T-helper 2 cell (primary cell): ENCODE measurements at regions not wholly inside any gene's neighbourhood (a gene's known extent, or its start where the extent isn't known, plus 50 kb on each side); places are given as distances from the start of the nearest gene placed in this dataset.

Experiments
- DNase-seq, 5 experiments: peaks; one replicate each; pipeline versions ENCODE4 v3.0.0 to v3.0.0-alpha.2; 2012 to 2022

DNA sequence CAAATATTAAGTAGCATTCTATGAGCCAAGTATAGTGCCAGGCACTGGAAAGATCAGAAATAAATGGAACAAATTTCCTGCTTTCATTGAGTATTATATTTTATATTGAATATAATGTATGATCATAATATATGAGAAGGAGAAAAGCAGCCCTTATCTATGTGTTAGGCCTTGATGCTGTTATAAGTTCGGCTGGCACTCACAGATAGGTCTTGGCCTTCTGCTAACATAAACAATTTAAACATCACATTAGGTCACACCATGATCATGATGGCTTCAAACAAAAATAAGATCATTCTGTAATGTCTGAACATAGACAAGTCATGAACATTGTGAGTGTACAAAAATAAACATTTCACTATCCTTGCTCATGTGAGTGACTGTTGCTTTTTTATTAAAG, 584.0 kb upstream of the ZNF385D start:
- no peak for DNase-seq

DNA sequence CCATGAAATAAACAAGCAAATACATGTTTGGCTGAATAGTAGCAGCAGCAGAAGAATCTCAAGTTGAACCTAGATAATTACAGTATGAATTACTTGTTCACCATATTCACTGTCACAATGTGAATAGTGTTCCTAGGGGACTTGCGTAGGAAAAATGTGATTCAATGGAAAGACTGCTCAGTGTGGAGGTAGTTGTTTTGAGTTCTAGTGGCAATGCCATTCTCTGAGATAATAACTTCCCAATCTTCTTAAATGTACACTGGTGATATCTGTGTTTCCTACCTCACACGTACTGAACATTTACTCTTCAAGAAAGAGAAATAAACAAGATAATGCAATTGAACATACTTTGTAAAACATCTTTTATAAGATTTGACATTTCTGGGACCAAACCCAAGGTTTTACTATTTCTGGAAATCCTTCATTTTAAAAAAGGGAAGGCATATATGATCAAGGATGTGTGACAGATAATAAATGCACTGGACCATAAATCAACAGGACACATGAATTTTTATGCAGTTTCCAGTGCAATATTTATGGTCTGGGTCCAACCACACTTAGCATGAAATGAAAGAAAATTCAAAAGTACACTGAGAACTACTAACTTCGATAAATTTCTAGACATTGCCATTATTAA, 598.3 kb upstream of the ZNF385D start:
- no peak for DNase-seq

DNA sequence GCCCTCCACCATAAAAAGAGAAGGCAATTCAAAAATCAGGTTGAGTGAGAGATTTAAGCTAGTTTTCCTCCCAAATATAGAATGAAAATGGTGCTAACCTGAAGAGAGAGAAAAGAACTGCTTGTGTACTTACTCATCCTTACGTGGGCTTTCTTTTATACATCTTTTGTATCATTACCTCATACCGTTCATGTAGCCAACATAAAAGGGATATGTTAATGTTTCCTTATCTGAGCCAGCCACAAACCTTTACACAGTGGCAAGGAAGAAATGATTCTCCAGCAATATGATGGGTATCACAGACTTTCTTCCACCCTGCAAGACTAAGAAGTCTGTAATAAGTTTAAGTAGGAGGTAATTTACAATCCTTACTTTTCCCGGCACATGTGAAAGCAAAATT, 600.8 kb upstream of the ZNF385D start:
- DNase-seq: no peak

DNA sequence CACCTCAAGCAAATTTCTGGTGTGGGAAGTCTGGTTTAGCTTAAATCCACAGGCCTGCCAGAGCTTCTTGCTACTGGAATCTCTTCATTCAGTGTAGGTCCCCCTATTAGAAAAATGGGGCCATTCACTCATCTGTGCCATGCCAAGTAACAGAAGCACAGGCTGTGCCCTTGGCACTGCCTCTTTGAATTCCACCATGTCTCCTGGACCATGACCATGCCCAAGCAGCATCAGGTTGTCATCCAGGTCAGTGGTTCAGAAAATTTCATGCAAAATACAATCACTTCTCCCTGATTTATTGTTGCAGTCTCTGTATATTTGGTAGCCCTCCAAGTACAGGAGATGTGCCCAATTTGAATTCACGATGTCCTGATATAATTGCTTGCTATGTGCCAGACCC, 602.1 kb upstream of the ZNF385D start:
- DNase-seq: no peak

DNA sequence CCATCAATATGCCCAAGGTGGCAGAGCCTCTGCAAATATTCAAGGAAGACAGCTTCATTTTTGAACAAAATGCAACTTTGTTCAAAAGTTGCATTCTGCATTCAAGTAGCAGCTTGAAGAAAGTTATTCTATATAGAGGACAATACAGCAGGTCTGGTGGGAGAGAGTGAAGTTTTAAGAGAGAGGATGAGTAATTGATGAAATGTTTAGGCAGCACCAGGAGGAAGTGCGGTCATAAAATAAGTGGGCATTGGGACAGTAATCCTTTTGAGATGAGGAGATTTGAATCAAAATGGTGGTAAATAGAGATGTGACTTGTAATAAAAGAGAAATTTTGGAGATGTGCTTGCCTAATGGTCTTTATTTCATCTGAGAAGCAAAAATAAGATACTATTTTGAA, 607.3 kb upstream of the ZNF385D start:
- no peak for DNase-seq

GRCh38 chr3:22360164-22360563, 609.2 kb upstream of the ZNF385D start:
- DNase-seq: no peak

- DNase-seq: no peak
Observed at GRCh38 chr3:22360970-22361369, 610.0 kb upstream of the ZNF385D start.

GRCh38 chr3:22361521-22361920, 610.5 kb upstream of the ZNF385D start:
- no peak for DNase-seq

- no peak for DNase-seq
Observed at GRCh38 chr3:22364851-22365250, 613.8 kb upstream of the ZNF385D start.

- no peak for DNase-seq
Observed at GRCh38 chr3:22366781-22367180, 615.8 kb upstream of the ZNF385D start.

GRCh38 chr3:22371036-22371435, 620.0 kb upstream of the ZNF385D start:
- DNase-seq: no peak

DNA sequence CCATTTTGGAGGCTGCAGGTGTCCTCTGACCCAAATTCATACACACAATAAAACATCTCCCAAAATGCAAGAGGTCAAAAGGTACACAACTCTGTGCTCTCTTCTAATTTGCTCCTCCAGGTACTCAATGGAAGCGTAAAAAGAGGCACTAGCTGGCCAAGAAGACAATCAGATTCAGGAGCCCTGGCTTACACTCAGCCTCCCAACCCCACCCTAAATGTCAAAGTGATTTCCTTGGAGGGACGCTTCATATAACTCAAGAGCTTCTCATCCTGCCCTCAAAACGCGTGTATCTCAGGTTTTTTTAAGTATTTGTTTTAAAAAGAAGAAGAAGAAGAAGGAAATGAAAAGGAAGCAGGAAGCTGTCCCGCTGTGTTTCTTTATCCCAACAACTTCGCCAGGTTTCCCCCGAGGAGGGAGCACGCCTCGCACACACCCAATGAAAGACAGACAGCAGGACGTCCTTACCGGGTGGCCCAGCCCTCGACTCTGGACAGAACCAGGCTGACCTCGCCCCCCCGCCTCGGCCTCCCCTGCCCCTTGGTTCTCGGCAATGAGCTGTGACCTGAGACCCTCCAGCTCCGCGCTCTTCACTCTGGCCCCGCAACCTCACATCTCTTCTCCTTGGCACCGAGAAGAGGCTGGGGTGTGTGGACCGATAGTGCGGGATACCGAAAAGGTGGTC, 620.7 kb upstream of the ZNF385D start:
- no peak for DNase-seq

- DNase-seq: peak in 1 of 5 experiments; percentile 0
Observed at GRCh38 chr3:22372292-22373062, 621.5 kb upstream of the ZNF385D start.

- DNase-seq: no peak
Observed at GRCh38 chr3:22373182-22373581, 622.2 kb upstream of the ZNF385D start.

DNA sequence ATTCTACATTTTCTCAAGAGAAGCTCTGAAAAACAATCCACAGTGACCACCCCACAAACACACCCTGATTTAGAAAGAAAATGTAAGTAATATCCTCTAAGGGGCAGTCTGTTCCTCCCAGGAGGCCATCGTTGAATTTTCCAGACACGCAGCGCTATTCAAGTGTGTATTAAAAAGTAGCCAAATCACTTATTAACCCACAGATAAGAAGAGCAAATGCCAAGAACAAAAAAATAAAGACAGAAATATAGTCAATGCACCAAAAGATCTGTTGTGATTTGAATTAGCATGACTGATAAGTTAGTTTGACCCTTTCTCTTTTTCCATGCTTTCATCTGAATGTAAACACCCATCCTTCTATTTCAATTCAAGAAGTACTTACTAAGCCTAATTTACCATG, 622.8 kb upstream of the ZNF385D start:
- DNase-seq: no peak

DNA sequence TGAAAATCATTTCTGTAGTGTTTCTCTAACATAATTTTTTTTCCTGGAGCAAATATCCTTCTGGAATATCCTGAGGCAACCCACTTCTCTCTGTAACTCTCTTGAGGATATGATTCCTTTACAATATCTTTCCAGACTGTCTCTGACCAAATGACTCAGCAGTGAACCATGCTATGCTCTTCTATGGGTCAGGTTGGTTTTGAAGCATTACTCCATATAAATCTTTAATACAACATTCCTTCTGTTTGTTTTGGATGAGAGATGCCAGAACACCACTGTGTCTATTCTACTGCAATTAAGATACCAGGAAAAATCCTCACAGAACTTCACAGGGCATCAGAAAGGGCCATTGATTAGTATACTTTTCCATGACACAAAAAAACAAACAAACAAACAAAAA, 626.4 kb upstream of the ZNF385D start:
- DNase-seq: no peak

GRCh38 chr3:22378869-22379268, 627.9 kb upstream of the ZNF385D start:
- DNase-seq: no peak

DNA sequence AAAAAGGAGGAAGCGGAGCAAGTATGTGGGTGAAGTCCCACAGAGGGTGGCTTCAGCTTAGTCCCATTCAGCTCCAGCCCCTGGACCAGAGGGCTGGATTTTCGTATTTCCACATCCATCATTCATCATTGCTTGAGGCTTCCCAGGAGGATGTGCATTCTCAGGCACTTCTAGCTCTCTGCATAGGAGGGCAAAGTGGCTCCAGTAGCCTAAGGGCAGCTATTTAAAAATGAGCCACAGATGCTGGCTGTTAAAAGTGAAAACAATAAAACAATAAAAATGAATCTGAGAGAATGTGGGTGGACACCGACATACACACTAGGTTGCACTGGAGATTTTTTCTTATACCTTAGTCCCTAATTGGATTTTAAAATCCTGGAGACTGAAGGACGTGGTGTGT, 629.2 kb upstream of the ZNF385D start:
- DNase-seq: no peak

DNA sequence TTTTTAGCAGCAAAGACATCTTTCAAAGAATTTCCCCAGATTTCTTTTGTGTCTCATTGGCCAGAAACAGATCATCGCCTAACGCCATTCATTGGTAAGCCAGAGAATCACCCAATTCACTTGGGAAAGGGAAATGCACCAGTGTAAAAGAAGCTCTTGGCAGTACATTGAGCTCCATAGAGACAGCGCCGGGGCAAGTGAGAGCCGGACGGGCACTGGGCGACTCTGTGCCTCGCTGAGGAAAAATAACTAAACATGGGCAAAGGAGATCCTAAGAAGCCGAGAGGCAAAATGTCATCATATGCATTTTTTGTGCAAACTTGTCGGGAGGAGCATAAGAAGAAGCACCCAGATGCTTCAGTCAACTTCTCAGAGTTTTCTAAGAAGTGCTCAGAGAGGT, 630.6 kb upstream of the ZNF385D start:
- peak in 3 of 5 experiments; percentile 4 to 31 (median 21) for DNase-seq

GRCh38 chr3:22383285-22383684, 632.3 kb upstream of the ZNF385D start:
- DNase-seq: no peak

DNA sequence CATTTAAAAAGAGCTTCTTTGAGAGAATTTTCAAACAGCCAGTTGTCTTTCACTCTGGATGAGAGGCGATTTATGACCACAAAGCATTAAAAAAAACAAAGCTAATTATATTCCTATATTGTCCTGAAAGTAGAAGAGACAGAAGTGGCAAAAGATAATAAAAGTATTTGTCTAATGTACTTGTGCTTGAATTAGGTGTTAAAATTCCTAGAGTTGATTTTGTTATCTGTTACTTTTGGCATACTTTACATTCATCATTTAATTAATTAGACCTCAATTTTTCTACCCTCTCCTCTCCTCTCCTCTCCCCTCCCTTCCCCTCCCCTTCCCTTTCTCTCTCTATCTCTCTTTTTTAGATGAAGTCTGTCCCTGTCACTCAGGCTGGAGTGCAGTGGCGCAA, 635.1 kb upstream of the ZNF385D start:
- DNase-seq: no peak

DNA sequence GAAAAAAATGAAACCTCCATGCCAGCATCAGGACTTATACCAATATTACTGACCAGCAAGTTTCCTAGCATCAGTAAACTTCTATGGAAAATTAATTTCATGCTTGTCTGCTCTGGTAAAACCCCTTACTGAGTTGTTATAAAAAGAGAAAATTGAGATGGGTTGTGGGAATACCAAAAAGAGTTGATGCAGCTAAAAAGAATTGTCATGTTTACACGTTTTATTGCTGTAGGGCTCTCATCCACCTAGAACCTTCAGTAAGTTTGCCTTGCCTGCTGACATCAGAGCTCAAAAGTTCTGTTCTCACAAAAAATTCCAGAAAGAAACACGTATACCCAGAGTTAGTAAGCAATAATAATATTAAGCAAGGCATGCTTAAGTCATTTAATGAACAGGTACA, 641.3 kb upstream of the ZNF385D start:
- no peak for DNase-seq

- no peak for DNase-seq
Observed at GRCh38 chr3:22392859-22393258, 641.8 kb upstream of the ZNF385D start.

GRCh38 chr3:22399566-22399965, 648.6 kb upstream of the ZNF385D start:
- no peak for DNase-seq
